HUDEP-2 (cell line): ENCODE measurements at regions not wholly inside any gene's neighbourhood (a gene's known extent, or its start where the extent isn't known, plus 50 kb on each side); places are given as distances from the start of the nearest gene placed in this dataset.

Source experiments
- DNase-seq, 76 experiments: peaks; one replicate each; lab custom pipeline; 2025; ENCODE audit not compliant: unreplicated experiment in 76 of 76; lab: John Stamatoyannopoulos, UW

DNA sequence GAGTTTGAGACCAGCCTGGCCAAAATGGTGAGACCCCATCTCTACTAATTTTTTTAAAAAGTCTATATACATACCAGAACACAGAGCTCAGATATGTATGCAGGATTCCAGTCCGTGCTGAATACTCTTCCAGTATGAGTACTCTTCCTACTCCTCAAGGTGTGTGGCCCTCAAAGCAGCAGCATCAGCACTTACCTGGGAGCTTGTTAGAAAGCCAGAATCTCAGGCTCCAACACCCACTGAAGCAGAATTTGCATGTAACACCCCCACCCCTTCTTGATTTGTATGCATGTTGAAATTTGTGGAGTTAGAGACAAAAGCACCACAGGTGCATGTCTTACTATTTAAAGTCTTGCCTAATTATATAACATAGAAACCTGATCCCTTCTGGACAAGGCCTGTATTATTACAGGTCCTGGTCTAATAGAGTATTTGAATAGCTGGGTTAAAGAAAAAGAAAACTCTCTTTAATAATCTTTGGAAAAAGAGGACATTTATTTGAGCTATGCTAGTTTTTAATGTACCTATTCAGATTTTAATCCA, 50.3 kb upstream of the NFE2L2 start:
- no peak for DNase-seq

DNA sequence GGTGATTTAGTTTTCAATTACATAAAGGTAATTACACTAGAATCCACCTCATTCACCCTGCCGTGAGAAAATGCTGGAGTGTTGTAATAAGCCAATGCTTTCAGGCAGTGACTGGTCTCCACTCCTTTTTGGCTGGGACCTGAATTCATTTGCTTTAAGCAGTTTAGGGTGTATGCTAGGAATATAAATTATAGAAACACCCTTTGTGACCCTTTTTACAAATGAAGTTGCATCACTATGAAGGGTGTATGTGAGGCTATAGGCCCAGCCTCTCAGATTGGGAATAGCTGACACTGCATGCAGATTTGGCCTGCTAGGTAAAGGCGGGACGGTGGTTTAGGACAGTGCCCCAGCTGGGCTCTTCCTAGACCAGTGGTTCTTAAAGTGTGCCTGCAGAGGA, 50.8 kb upstream of the NFE2L2 start:
- no peak for DNase-seq

DNA sequence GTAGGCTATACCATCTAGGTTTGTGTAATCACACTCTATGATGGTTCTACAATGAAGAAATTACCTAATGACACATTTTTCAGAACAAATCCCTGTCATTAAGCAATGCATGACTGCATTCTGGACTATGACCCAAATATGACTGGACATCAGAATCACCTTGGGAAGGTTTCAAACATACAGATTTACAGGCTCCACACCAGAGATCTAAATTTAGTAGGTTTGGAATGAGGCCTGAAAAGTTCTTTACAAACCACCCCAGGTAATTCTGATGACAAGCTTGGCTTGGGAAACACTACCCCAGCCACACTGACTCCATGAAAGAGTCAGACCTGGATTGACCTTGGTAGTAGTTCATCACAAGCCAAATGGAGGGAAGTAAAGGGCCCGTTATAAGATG, 52.2 kb upstream of the NFE2L2 start:
- DNase-seq = no peak

DNA sequence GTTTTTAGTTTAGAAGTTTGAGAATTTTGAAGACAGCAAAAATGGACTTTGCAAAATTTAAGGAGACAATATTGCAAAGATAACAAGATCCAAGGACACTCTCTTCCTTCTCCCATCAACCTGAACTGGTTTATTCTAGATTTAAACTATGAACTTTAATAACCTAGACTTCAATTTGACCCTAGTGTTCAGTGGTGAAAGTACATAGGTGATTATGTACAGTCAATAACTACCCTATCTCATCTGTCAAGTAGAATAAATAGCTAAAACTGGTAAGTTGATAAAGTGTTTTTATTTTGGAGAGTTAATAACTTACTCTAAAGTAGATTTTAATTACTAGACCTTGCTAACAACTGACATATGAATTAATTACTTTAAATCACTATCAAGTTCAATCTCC, 52.9 kb upstream of the NFE2L2 start:
- no peak for DNase-seq

DNA sequence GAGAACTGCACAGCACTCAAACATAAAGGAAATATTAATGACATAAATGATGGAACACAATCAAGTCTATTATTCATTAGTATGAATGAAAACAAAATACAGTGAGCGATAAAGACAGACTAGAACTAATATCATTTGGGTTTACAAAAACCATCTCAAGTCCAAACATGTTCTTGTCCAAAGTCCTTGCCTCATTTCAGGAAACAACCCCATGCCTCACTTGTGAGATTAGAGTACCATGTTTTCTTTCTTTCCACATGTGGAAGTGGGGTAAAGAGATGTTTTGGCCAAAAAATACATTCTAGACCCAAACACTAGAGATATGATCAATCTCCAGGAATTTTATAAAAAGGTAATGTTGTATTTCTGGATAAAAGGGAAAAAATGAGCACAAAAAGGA, 53.3 kb upstream of the NFE2L2 start:
- no peak for DNase-seq

DNA sequence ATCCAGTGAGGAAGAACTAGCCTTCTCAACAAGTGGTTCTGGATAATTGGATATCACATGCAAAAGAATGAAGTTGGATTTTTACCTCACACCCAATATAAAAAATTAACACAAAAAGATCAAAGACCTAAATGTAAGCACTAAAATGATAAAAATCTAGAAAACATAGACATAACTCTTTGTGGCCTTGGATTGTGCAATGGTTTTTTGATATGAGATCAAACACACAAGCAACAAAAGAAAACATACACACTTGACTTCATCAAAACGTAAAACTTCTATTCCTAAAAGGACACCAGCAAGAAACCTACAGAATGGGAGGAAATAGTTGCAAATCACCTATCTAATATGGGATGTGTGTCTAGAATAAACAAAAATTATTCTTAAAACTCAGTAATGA, 54.1 kb upstream of the NFE2L2 start:
- no peak for DNase-seq

DNA sequence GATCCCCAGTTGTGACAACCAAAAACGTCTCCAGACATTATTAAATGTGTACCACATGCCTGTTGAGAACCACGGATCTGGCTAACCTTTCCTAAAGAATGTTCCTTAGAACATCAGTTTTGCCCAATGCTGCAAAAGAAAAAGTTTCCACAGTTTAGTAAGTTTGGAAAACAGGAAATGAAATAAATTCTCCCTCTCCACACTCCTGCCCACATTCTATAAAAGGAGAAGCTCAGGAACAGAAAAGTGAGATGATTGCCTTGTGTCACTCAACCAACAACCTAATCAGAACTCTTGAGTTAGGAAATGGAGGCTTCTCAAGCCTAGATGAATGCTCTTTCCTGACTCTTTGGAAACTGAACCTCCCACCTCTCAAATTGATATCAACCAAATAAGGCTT, 56.1 kb upstream of the NFE2L2 start:
- no peak for DNase-seq

DNA sequence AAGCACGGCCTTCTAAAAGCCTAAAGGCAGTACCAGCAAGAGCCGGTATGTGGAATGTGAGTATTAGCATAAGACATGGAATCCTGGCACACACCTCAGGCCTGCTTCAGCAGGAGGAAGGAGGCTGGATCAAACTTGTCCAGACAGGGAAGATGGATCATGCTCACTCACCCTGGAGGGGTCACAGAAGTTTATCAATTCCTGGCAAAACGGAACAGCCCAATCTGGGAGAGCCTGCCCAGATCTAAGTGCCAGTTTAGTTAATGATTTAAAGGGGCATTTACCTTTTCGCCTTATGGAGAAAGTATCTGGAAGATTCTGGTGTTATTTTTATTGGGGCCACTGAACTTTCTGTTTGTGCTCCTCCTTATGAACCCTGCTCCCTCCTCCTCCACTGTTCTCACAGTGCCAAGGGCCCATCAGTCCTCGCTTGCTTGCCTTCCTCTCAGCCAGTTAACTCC, 58.3 kb upstream of the NFE2L2 start:
- DNase-seq = no peak

DNA sequence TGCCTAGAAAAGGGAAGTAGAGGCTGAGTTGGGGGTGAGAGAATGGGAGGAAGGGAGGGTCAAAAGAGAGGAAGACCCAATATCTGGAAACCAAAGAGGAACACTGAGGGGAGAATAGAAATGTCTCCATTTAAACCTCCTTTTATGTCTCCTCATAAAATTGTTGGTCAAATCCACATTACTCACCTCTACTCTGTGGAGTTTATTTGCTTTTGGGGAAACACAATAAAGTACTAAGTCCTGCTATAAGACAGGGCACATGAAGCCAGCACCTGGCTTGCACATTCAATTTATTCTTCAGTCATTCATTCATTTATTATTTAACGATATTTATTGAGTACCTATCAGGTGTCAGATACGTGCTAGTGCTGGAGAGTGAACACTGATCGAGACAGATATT, 60.3 kb upstream of the NFE2L2 start:
- no peak for DNase-seq

DNA sequence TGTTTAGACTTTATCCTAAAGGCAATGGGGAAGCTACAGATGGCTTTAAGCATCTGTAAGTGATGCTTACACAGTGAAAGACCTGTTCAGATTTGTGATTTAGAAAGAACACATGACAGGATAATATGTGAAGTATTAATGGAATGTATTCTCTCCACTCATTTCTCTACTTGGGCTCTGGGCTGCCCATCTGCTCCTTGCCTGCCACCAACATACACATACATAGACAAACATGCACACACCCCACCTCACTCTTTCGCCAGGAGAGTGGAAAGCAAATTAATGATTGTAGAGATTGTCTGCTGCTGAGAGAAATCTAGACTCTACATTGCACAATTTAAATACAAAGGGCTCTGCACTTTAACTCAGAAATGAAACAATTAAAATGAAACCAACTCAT, 61.0 kb upstream of the NFE2L2 start:
- DNase-seq = no peak

DNA sequence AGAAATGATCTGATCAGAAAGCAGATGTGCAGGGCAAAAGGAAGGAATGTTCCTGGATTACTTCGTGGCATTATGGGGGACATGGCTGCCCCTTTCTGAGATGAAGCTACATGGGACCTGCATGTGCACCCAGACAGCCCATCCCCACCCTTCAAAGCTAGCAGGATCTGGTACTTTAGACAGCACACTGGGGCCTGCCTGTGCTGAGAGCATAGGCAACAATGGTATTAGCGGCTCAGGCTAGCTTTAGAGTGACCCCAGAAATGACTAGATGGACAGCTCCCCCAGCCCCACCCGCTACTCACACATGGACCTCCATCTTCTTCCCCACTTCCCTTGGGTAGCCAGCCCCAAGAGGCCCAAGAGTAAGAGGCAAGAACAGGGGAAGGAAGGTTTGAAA, 61.5 kb upstream of the NFE2L2 start:
- no peak for DNase-seq

DNA sequence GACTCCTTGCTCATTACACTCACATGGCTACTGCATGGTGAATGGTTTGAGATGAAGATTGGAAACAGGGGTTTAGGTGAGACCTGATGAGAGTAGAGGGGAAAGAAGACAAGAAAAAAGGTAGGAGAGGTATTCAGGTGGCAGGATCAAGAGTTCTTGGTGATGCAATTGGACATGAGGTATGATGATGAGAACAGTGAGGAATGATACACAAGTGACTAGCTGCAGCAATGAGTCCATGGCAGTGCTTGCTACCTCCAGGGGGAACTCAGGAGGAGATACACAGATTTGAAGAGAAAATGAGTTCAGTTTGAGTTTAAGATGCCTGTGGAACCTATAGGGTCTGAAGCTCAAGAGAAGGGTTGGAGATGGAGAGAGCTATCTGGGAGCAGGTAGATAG, 62.1 kb upstream of the NFE2L2 start:
- DNase-seq = no peak

DNA sequence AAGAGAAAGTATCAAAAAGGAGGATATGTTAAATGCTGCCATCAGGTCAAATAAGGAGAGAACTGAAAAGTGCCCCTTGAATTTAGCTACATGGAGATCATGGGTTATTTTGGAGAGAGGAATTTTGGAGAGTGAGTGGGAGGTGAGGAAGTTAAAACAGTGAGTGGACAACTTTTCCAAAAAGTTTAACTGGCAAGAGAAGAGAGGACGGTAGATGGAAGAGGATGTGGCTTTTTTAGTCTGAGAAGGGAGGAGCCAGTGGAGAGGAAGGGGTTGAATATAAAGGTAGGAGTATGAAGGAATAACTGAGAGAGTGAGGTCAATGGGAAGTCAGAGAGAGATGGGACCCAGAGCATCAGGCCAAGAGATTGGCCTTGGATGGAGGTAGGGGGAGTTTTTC, 62.5 kb upstream of the NFE2L2 start:
- no peak for DNase-seq

DNA sequence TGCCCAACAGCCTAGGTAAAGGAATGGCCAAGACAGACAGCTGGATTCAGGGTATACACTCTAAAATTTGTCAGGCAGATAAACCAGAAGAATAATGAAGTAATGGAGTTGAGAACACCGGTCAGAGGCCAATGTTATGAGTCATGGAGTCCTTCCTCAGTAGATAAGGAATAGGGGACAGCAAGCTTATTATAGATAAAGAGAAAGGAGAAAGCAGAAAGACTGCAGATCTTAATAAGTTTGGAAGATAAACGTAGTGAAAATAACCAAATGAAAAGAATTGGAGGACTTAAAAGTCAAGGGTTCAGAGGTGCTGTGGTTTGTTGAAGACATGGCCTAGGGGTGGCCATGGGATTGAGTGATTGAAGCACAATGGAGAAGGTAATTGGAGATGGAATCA, 63.5 kb upstream of the NFE2L2 start:
- peak in 37 of 76 experiments; percentile 1 to 79 (median 40) for DNase-seq

DNA sequence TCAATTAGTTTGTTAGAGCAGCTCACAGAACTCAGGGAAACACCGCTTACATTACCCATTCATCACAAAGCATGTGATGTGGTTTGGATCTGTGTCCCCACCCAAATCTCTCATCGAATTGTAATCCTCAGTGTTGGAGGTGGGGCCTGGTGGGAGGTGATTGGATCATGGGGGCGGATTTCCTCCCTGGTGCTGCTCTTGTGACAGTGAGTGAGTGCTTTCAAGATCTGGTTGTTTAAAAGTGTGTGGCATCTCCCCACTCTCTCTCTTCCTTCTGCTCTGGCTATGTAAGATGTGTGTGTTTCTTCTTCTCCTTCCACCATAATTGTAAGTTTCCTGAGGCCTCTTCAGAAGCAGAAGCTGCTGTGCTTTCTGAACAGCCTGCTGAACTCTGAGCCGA, 63.5 kb upstream of the AGPS start:
- DNase-seq = peak in 12 of 76 experiments; percentile 3 to 50 (median 18)

DNA sequence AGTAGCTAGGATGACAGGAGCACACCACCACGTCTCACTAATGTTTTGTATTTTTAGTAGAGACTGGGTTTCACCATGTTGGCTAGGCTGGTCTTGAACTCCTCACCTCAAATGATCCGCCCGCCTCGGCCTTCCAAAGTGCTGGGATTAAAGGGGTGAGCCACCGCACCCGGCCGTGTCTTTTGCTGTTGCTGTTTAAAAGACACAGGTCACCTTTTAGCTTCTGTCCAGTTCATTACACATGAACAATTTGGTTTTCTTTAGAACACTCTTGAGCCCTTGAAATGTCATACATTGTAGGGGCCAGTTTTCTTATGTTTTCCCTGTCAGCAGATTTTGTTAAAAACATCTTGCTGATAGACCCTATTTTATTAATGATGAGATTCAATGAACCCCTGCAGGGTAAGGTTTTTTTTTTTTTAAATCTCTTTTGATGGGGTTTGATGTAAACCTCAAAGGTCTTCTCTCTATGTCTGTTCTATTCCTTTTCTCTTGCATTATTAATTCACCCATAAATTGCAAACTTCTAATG, 61.0 kb upstream of the AGPS start:
- DNase-seq = no peak

DNA sequence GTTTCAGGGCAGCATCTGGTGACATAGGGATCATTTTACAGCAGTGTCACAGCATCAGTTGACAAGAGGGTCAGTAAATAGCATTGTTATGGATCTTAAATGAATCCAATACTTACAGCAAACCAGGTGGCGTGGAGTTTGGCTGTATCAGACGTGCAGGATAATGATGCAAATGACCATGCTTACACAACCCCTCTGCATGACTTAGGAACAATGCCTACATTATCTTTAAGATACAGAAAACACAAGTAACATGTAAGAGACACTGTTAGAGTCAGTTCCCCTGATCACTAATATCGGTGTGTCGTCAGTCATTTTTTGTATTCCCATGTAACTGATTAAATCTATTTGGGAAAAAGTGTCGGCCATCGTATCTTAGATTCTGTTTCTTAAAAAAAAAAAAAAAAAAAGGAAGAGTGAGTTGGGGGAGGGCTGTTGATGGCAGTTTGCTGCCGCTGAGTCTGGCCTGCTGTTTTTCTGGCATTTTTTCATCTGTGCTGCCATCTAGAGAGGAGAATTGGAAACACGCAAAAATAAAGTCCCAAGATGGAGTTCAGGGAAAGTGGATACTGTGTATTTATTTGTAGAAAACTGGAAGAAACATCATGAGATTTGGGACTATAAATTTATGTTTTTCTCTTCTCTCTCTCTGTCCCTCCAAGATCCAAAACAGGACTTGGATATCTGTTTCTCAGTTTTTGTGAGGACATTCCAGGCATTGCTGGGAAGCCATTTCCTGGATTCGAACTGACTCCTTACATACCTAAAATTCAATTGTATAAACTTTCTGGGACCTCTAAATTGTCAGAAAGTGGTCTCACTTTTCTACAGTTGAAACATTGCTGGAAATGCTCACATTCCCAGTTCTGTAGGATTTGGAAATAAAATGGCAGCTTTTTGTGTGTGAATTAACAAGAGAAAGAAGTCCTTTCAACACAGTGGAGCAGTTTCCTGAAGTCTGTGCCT, 60.3 kb upstream of the AGPS start:
- DNase-seq = peak in 48 of 76 experiments; percentile 6 to 73 (median 40)

DNA sequence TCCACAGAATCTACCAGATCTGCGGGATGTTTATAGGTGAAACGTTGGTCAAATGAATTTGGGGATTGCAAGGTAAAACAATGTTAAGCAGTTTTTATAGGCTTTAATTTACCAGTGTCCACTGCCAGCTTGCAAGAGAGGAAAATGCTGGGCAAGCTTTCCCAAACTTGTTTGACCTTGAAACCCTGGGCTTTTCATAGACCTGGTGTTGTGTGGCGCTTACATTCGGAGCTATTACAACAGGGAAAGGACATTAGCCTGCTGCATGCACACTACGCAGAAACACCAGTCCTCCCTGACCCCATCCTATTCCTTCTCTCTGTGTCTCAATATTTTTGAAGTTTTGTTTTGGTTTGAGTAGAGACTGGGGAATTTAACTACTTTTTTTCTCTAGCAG, 59.6 kb upstream of the AGPS start:
- DNase-seq = no peak

DNA sequence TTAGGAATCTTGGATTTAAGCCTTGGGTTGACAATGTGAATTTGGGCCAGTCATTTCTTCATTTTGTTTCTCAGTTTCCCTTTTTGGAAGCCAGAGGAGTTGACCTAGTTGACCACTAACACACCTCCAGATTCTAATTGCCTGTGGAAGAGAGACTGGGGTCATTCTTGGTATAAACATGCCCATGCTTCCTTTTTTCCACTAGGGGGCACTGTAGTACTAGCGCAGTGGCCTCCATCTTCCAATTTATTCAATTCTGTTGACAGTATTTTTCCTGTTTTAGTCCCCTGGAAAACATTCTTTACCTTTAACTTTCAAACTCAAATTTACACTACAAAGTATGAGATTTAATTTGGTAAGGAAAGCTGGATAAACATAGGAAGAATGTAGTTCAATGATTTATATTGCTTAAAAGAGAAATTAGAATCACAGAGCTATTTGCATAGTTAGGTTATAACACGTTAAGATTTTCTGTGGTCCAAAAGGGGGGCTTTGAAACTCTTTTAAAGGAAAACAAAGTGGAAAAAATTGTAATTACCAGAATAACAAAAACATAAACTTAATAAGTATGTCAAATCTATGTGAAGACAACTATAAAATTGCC, 57.5 kb upstream of the AGPS start:
- DNase-seq = peak in 20 of 76 experiments; percentile 2 to 57 (median 25)

DNA sequence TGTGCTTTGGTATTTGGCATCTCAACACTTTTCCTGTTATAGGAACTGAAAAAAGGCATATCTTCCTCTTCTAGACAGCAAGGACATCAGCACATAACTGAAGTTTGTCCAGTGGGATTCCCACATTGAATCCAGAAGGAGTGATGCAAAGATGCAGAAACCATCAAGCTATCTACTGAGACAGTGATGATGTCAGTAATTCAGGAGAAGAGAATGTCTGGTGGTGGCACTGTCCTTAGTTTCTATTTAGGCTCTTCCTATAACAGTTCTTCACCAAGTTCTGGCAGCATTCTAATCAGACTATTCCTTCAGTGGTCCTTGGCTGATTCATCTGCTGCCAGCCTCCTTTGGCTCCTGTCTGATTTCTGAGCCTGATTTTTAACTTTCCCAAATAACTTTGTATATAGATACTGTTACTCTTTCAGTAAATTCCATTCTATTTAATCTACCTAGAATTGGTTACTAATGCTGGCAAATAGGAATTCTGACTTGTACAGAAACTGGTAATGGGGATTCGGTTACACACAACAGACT, 56.6 kb upstream of the AGPS start:
- DNase-seq = no peak

DNA sequence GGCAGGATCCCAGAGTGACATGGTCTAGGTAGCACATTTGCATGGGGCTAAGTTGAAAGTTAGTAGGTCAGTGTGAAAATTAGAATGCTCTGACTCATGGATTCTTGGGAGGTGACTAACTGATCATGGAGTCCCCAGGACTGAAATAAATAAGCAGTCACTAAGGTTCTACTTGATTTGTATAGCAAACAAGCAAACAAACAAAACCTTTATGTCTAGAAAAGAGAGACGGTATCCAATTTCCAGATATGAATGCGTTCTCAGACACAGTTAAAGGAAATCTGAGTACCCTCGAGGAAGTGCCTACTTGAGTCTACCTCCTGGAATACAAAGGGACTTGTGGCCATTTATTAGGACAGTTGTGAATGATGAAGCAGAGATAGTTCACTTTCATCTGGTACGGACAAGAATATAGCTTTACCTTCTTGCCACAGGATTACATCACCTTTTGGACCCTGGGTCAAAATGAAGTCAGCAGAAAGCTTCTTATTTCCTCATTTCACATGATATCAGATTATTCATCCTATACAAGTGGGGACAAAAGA, 54.3 kb upstream of the AGPS start:
- DNase-seq = no peak
